ENCODE measurements at regions not wholly inside any gene's neighbourhood (a gene's known extent, or its start where the extent isn't known, plus 50 kb on each side); places are given as distances from the start of the nearest gene placed in this dataset.

- H3K36me3 ChIP-seq = no peaks in the 10 kb centered on the region
- no peak overlapping the region for H3K27ac ChIP-seq
- H3K4me3 ChIP-seq (ENCODE audit: low read depth in 1 of 2, low read length in 1 of 2) = no peak overlapping the region
- H3K4me1 ChIP-seq (ENCODE audit: control insufficient read depth in 1 of 2, insufficient read depth in 1 of 2, low read depth in 1 of 2, low read length in 1 of 2) = peaks cover 5% of the 10 kb centered on the region in 2 experiments
- no peaks in the 10 kb centered on the region for H3K9me3 ChIP-seq
- TF ChIP-seq CTCF (IDR thresholded peaks at IDR 0.05) = no peak
- H3K27me3 ChIP-seq = no peaks in the 10 kb centered on the region
These were observed 238.0 kb upstream of the HS6ST1 start for GRCh38 chr2:128556633-128557032.

- no peak for TF ChIP-seq CTCF (IDR thresholded peaks at IDR 0.05)
- Histone ChIP-seq H3K36me3 (no peaks in the 10 kb centered on the region), H3K4me3 (ENCODE audit: low read depth in 1 of 2, low read length in 1 of 2) (no peak overlapping the region), H3K9me3 (no peaks in the 10 kb centered on the region), H3K27me3 (no peaks in the 10 kb centered on the region), H3K27ac (no peak overlapping the region), H3K4me1 (ENCODE audit: control insufficient read depth in 1 of 2, insufficient read depth in 1 of 2, low read depth in 1 of 2, low read length in 1 of 2) (peaks cover 5% of the 10 kb centered on the region in 2 experiments)
These were observed 238.4 kb upstream of the HS6ST1 start for GRCh38 chr2:128557069-128557468.

- no peaks in the 10 kb centered on the region for H3K36me3 ChIP-seq
- peaks cover 5% of the 10 kb centered on the region in 2 experiments for H3K4me1 ChIP-seq (ENCODE audit: control insufficient read depth in 1 of 2, insufficient read depth in 1 of 2, low read depth in 1 of 2, low read length in 1 of 2)
- no peaks in the 10 kb centered on the region for H3K27me3 ChIP-seq
- H3K9me3 ChIP-seq = no peaks in the 10 kb centered on the region
- TF ChIP-seq CTCF (IDR thresholded peaks at IDR 0.05) = no peak
- no peak overlapping the region for H3K27ac ChIP-seq
- no peak overlapping the region for H3K4me3 ChIP-seq (ENCODE audit: low read depth in 1 of 2, low read length in 1 of 2)
These were observed 239.2 kb upstream of the HS6ST1 start for GRCh38 chr2:128557831-128558241.

- Histone ChIP-seq H3K27me3 (no peaks in the 10 kb centered on the region), H3K4me3 (ENCODE audit: low read depth in 1 of 2, low read length in 1 of 2) (no peak overlapping the region), H3K4me1 (ENCODE audit: control insufficient read depth in 1 of 2, insufficient read depth in 1 of 2, low read depth in 1 of 2, low read length in 1 of 2) (peaks cover 5% of the 10 kb centered on the region in 2 experiments), H3K36me3 (no peaks in the 10 kb centered on the region), H3K9me3 (no peaks in the 10 kb centered on the region), H3K27ac (no peak overlapping the region)
- TF ChIP-seq CTCF (IDR thresholded peaks at IDR 0.05) = no peak
These were observed 239.8 kb upstream of the HS6ST1 start for GRCh38 chr2:128558441-128558840.

- no peak for TF ChIP-seq CTCF (IDR thresholded peaks at IDR 0.05)
- H3K9me3 ChIP-seq = no peaks in the 10 kb centered on the region
- no peaks in the 10 kb centered on the region for H3K36me3 ChIP-seq
- H3K4me1 ChIP-seq (ENCODE audit: control insufficient read depth in 1 of 2, insufficient read depth in 1 of 2, low read depth in 1 of 2, low read length in 1 of 2) = peaks cover 5% of the 10 kb centered on the region in 2 experiments
- H3K4me3 ChIP-seq (ENCODE audit: low read depth in 1 of 2, low read length in 1 of 2) = no peak overlapping the region
- no peaks in the 10 kb centered on the region for H3K27me3 ChIP-seq
- H3K27ac ChIP-seq = no peak overlapping the region
These were observed 240.3 kb upstream of the HS6ST1 start for GRCh38 chr2:128558895-128559532.
